CD4-positive, CD25-positive, alpha-beta regulatory T cell (primary cell): ENCODE measurements at regions not wholly inside any gene's neighbourhood (a gene's known extent, or its start where the extent isn't known, plus 50 kb on each side); places are given as distances from the start of the nearest gene placed in this dataset.

Experiments
- ATAC-seq, 2 donors: fragments of 150-1000 bp; cut with Tn5 transposase; one replicate each; pipeline ENCODE4 v1.10.0; 2021; ENCODE audit warnings: low read depth in 2 of 2, moderate number of reproducible peaks in 2 of 2, moderate library complexity in 1 of 2
- DNase-seq, 3 donors: peaks; one replicate each; pipeline versions ENCODE4 v3.0.0 to v3.0.0-alpha.2; 2012 to 2022; ENCODE audit warnings: mixed read lengths in 1 of 3
- H3K27ac ChIP-seq: one replicate; pipeline ENCODE4 v1.7.0; 2013; ENCODE audit warnings: mild to moderate bottlenecking, low read length; ENCODE audit not compliant: insufficient read depth, poor library complexity, severe bottlenecking
- H3K27me3 ChIP-seq: one replicate; pipeline ENCODE4 v1.7.0; 2013; ENCODE audit warnings: low read length; ENCODE audit not compliant: control insufficient read depth, insufficient read depth
- H3K36me3 ChIP-seq: one replicate; pipeline ENCODE4 v1.7.0; 2013; ENCODE audit warnings: mild to moderate bottlenecking, low read length, moderate library complexity; ENCODE audit not compliant: control insufficient read depth, insufficient read depth
- H3K4me1 ChIP-seq: 2 replicates; pipeline ENCODE4 v1.7.0; 2013; ENCODE audit warnings: mild to moderate bottlenecking, low read length; ENCODE audit not compliant: insufficient read depth, control insufficient read depth, poor library complexity, severe bottlenecking
- H3K4me3 ChIP-seq: one replicate; pipeline ENCODE4 v1.7.0; 2013; ENCODE audit warnings: low read depth, mild to moderate bottlenecking, low read length, moderate library complexity
- H3K9me3 ChIP-seq, 2 experiments: 1 replicate in 1 of 2; 2 replicates in 1 of 2; pipeline ENCODE4 v1.7.0; 2013; ENCODE audit warnings: low read length in 2 of 2, mild to moderate bottlenecking in 1 of 2, moderate library complexity in 1 of 2; ENCODE audit not compliant: control insufficient read depth in 2 of 2
- H3K27ac Mint-ChIP-seq, 3 donors: one replicate each; pipeline ENCODE4 v1.8.0; 2020 to 2022; ENCODE audit warnings: mild to moderate bottlenecking in 3 of 3, mixed read lengths in 3 of 3, moderate library complexity in 2 of 3
- H3K27me3 Mint-ChIP-seq: one replicate; pipeline ENCODE4 v1.8.0; 2022; ENCODE audit warnings: mild to moderate bottlenecking, mixed read lengths
- H3K36me3 Mint-ChIP-seq: one replicate; pipeline ENCODE4 v1.8.0; 2020; ENCODE audit warnings: mixed read lengths
- H3K4me1 Mint-ChIP-seq, 4 donors: one replicate each; pipeline ENCODE4 v1.8.0; 2020 to 2022; ENCODE audit warnings: mixed read lengths in 4 of 4, mild to moderate bottlenecking in 1 of 4
- H3K4me3 Mint-ChIP-seq, 4 donors: one replicate each; pipeline ENCODE4 v1.8.0; 2020 to 2022; ENCODE audit warnings: mild to moderate bottlenecking in 4 of 4, mixed read lengths in 4 of 4, moderate library complexity in 3 of 4
- H3K9me3 Mint-ChIP-seq, 7 donors: one replicate each; pipeline ENCODE4 v1.8.0; 2020 to 2022; ENCODE audit warnings: mixed read lengths in 7 of 7, mild to moderate bottlenecking in 3 of 7, moderate library complexity in 2 of 7

DNA sequence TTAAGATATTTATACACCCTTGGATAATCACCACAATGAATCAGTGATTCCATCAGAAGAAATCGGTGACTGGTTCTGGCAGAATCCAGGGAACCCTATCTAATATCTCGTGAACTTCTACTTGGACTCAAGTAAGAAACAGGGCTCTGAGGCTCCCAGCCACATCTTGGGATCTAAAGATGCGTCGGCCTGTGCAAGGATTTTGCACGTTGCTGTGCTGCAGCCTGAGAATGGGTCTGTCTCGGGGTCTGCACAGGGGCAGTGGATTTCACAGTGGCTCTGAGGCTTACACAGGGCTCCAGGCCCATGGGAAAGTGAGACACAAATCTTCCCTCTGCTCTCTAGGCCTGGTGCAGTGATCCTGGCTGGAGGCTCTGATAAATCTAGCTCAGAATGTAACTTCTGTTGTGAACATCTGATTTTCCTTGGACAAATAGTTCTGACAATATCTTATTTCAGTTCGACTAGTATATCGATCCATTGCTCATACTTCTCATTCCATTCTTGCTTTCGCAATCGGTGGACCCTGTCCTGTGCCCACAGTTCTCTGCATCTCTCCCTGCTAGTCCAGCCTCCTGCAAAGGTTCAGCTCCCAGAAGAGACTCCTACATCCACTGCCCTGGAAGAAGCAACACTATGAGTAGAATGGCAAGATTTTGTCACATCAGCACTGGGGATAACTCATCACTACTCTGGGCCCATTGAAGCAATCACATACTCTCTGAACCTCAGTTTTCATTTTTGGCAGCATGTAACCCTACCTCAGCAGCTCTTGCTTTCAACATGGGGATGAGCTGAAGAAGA is 105.5 kb upstream of the TOP3B start:
- ATAC-seq = no peak
- Histone ChIP-seq H3K4me1 (no peaks in the 10 kb centered on the region), H3K27ac (no peak overlapping the region), H3K27me3 (peaks cover 21% of the 10 kb centered on the region), H3K9me3 (no peaks in the 10 kb centered on the region), H3K4me3 (no peak overlapping the region), H3K36me3 (no peaks in the 10 kb centered on the region)
- Mint-ChIP-seq H3K36me3 (peaks cover 3% of the 10 kb centered on the region), H3K4me1 (no peaks in the 10 kb centered on the region), H3K4me3 (no peak overlapping the region), H3K27me3 (peaks cover 27% of the 10 kb centered on the region), H3K27ac (no peak overlapping the region), H3K9me3 (no peaks in the 10 kb centered on the region)
- DNase-seq = no peak

DNA sequence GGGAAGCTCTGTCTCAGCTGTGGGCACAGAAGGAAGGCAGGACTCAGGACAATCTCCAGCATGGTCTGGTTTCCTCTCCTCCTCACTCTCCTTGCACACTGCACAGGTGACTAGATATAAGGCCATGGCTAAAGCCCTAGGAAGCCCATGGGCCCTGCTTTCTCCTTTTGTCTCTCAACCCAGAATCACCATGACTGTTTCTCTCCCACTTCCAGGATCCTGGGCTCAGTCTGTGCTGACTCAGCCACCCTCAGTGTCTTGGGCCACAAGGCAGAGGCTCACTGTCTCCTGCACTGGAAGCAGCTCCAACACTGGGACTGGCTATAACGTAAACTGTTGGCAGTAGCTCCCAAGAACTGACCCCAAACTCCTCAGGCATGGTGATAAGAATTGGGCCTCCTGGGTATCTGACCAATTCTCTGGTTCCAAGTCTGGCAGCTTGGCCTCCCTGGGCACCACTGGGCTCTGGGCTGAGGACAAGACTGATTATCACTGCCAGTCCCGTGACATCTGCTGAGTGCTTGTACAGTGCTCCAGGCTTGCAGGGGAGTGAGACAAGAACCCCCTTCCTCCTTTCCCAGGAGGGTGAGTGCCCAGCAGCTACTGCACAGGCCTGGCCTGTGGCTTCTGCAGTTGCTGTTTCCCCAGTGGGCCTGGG is 104.0 kb upstream of the TOP3B start:
- Mint-ChIP-seq H3K4me1 (no peaks in the 10 kb centered on the region), H3K27me3 (peaks cover 22% of the 10 kb centered on the region), H3K9me3 (no peaks in the 10 kb centered on the region), H3K36me3 (peaks cover 3% of the 10 kb centered on the region), H3K27ac (no peak overlapping the region), H3K4me3 (no peak overlapping the region)
- ATAC-seq (no peak), DNase-seq (no peak)
- Histone ChIP-seq H3K4me3 (no peak overlapping the region), H3K27ac (no peak overlapping the region), H3K9me3 (no peaks in the 10 kb centered on the region), H3K36me3 (no peaks in the 10 kb centered on the region), H3K4me1 (no peaks in the 10 kb centered on the region), H3K27me3 (peaks cover 22% of the 10 kb centered on the region)

DNA sequence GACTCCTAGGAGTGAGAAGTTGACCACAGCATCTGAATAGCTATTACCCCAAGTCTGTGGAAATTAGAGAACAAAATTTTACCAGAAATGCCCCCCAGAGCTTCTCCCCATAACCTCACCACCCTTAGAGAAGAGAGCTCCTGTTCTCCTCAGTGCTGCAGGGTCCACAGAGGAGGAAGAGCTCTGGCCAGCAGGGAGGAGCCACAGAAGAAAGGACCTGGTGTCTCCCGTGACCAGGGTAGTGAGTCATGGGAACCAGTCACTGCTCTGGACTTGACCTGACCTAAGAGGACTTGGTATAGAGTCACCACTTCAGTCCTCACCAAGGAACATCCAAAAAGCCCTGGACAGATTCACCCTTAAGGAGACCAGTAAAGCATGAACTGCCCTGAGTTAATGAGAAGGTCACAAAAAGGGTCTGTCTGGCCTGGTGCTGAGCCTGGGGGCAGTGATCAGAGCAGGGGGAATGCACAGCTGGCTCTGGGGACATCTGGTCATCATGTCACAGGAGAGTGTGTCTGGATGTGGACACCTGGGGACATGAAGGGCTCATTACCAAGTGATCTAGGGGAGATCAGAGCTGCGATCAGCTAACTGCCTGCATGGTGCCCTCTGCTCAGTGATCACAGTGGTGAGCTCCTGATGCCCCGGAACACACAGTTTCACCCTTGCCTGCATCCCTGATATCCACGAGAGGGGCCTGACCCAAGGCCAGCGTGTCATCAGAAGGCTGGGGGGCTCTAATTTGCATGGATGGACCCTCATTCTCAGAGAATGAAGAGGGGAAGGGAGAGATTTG is 103.3 kb upstream of the TOP3B start:
- Mint-ChIP-seq H3K27me3 (peaks cover 28% of the 10 kb centered on the region), H3K27ac (no peak overlapping the region), H3K4me1 (no peaks in the 10 kb centered on the region), H3K9me3 (no peaks in the 10 kb centered on the region), H3K4me3 (no peak overlapping the region), H3K36me3 (peaks cover 3% of the 10 kb centered on the region)
- H3K27me3 ChIP-seq = peaks cover 21% of the 10 kb centered on the region
- no peak overlapping the region for H3K4me3 ChIP-seq
- H3K27ac ChIP-seq = no peak overlapping the region
- ATAC-seq = no peak
- DNase-seq = no peak
- H3K4me1 ChIP-seq = no peaks in the 10 kb centered on the region
- H3K36me3 ChIP-seq = no peaks in the 10 kb centered on the region
- no peaks in the 10 kb centered on the region for H3K9me3 ChIP-seq

DNA sequence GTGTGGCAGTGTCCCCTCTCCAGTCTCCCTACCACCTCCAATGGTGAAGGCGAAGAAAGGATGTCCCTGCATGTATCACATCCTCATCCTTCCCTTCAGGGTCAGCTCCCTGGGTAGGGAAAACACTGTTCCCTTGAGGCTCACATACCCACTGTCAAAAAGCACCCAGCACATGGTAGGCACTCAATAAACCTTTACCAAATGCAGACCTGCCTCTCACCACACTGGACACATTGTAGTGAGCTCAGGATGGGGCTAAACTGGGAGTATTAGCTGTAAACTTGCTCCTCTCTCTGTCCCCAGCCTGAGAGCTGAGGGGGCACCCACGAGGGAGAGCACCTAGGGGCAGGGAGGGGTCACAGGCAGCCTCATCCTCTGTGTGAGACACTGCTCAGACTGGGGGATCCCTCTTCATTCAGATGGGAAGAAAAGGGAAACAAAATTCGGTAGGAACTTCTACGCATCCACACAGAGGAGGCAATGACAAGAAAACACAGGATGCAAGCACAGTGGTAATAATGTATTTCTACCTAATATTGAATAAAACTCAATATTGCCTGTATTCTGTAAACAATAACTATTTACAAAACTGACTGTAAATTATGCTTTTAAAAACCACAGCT is 101.6 kb upstream of the TOP3B start:
- H3K27me3 ChIP-seq = peaks cover 20% of the 10 kb centered on the region
- no peaks in the 10 kb centered on the region for H3K4me1 ChIP-seq
- Mint-ChIP-seq H3K4me3 (no peak overlapping the region), H3K27me3 (peaks cover 33% of the 10 kb centered on the region), H3K36me3 (peaks cover 3% of the 10 kb centered on the region), H3K9me3 (no peaks in the 10 kb centered on the region), H3K4me1 (no peaks in the 10 kb centered on the region), H3K27ac (no peak overlapping the region)
- no peak overlapping the region for H3K4me3 ChIP-seq
- DNase-seq (no peak), ATAC-seq (no peak)
- H3K36me3 ChIP-seq = no peaks in the 10 kb centered on the region
- H3K9me3 ChIP-seq = no peaks in the 10 kb centered on the region
- no peak overlapping the region for H3K27ac ChIP-seq

DNA sequence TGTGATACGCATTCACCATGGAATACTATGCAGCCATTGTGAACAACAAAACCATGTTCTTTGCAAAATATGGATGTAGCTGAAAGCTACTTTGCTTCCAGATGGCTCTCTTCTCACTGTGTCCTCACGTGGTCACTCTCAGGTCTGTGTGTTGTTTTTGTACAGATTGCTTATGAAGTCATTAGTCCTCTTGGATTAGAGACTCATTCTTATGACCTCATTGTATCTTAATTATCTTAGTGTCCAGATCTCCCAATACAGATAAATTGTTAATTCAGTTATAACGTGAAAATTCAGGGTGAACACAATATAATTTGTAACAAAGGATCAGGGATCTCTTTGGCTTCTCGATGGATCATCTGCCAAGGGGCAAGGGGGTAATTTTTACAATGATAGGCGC is 100.4 kb upstream of the TOP3B start:
- no peaks in the 10 kb centered on the region for H3K4me1 ChIP-seq
- H3K4me1 Mint-ChIP-seq = no peaks in the 10 kb centered on the region
- H3K36me3 ChIP-seq = no peaks in the 10 kb centered on the region
- H3K27me3 Mint-ChIP-seq = peaks cover 34% of the 10 kb centered on the region
- H3K9me3 Mint-ChIP-seq = no peaks in the 10 kb centered on the region
- peaks cover 12% of the 10 kb centered on the region for H3K27me3 ChIP-seq
- no peak overlapping the region for H3K4me3 Mint-ChIP-seq
- DNase-seq = no peak
- ATAC-seq = no peak
- no peak overlapping the region for H3K27ac Mint-ChIP-seq
- H3K9me3 ChIP-seq = no peaks in the 10 kb centered on the region
- no peak overlapping the region for H3K4me3 ChIP-seq
- no peaks in the 10 kb centered on the region for H3K36me3 Mint-ChIP-seq
- H3K27ac ChIP-seq = no peak overlapping the region

DNA sequence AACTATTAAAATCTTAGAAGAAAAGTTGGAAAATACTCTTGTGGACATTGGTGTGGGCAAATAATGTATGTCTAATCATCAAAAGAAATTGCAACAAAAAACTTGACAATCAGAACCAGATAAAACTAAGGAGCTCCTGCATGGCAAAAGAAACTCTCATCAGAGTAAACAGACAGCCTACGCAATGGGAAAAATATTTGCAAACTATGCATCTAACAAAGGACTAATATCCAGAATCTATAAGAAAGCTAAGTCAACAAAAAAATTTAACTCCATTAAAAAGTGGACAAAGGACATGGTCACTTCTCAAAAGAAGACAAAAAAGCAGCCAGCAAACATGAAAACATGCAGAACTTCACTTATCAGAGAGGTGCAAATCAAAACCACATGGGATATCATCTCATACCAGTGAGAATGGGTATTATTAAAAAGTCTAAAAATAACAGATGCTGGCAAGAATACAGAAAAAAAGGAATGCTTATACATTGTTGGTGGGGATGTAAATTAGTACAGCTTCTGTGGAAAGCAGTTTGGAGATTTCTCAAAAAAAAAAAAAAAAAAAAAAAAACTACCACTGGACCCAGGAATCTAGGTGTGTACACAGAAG is 99.7 kb upstream of the TOP3B start:
- Mint-ChIP-seq H3K9me3 (no peaks in the 10 kb centered on the region), H3K27ac (no peak overlapping the region), H3K4me1 (no peaks in the 10 kb centered on the region), H3K36me3 (no peaks in the 10 kb centered on the region), H3K4me3 (no peak overlapping the region), H3K27me3 (peaks cover 34% of the 10 kb centered on the region)
- Histone ChIP-seq H3K36me3 (no peaks in the 10 kb centered on the region), H3K4me1 (no peaks in the 10 kb centered on the region), H3K27ac (no peak overlapping the region), H3K4me3 (no peak overlapping the region), H3K27me3 (peaks cover 12% of the 10 kb centered on the region), H3K9me3 (no peaks in the 10 kb centered on the region)
- DNase-seq (no peak), ATAC-seq (no peak)

DNA sequence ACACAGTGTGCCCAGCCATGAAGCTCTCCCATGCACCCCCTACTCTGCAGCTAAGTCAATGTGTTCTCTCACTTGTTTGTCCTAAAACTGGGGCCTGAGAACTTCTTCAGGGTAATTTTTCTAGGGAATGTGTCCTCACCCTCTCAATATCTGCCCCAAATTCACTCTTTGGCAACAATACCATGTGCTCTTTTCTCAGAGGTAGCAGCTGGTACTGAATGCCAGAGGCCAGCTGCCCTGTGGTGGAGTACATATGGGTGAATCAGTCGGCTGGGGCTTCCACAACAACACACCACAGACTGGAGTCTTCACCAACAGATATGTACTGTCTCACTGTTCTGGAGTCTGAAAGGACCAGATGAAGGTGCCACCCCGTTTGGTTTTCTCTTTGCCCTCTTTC is 97.7 kb upstream of the TOP3B start:
- H3K4me3 Mint-ChIP-seq = no peak overlapping the region
- H3K9me3 Mint-ChIP-seq = no peaks in the 10 kb centered on the region
- H3K27me3 Mint-ChIP-seq = peaks cover 45% of the 10 kb centered on the region
- DNase-seq (no peak), ATAC-seq (no peak)
- H3K4me3 ChIP-seq = no peak overlapping the region
- no peaks in the 10 kb centered on the region for H3K9me3 ChIP-seq
- no peaks in the 10 kb centered on the region for H3K36me3 Mint-ChIP-seq
- no peaks in the 10 kb centered on the region for H3K4me1 ChIP-seq
- peaks cover 9% of the 10 kb centered on the region for H3K27me3 ChIP-seq
- H3K4me1 Mint-ChIP-seq = no peaks in the 10 kb centered on the region
- no peak overlapping the region for H3K27ac Mint-ChIP-seq
- no peaks in the 10 kb centered on the region for H3K36me3 ChIP-seq
- no peak overlapping the region for H3K27ac ChIP-seq
